Mucosa of descending colon (tissue), 3 donors: ENCODE measurements at regions not wholly inside any gene's neighbourhood (a gene's known extent, or its start where the extent isn't known, plus 50 kb on each side); places are given as distances from the start of the nearest gene placed in this dataset.

Experiments
- ATAC-seq: fragments of 200-7000 bp; cut with Tn5 transposase; one replicate; pipeline ENCODE4 v1.9.1; 2020; ENCODE audit warnings: mild to moderate bottlenecking, moderate library complexity
- DNase-seq, 3 donors: peaks; one replicate each; pipeline ENCODE4 v3.0.0-alpha.2; 2020
- H3K36me3 ChIP-seq: fragments of 200-600 bp; one replicate; pipeline ENCODE4 v1.8.0; 2021; ENCODE audit warnings: low read depth, mild to moderate bottlenecking
- H3K4me1 ChIP-seq: fragments of 200-600 bp; one replicate; pipeline ENCODE4 v1.8.0; 2021; ENCODE audit warnings: low read depth, mild to moderate bottlenecking
- H3K4me3 ChIP-seq: fragments of 200-600 bp; one replicate; pipeline ENCODE4 v1.8.0; 2021; ENCODE audit warnings: mild to moderate bottlenecking
- H3K9me3 ChIP-seq: fragments of 200-600 bp; one replicate; pipeline ENCODE4 v1.8.0; 2021; ENCODE audit warnings: mild to moderate bottlenecking
- CTCF ChIP-seq: fragments of 200-600 bp; IDR thresholded peaks from one replicate; pipeline ENCODE4 v1.8.0; 2022; ENCODE audit warnings: antibody characterized with exemption, mild to moderate bottlenecking
- intact Hi-C, 2 donors: fragments of 100-400 bp; cut with DNase I in 1 of 2; cut with micrococcal nuclease in 1 of 2; formaldehyde crosslinking; loops; one replicate each; pipeline versions ENCODE4 v1.11.0 to v1.11.1; 2022; cut with DNase I, micrococcal nuclease
- donor health status: DM: no; HTN: no; CAD: no; lungs with moderate emphysema.
- donor health status: DM: no; HTN: no; CAD: no.
- donor health status: DM: no; HTN: yes; CAD: no.

GRCh38 chr18:24791751-24792545, 331.5 kb downstream of the HRH4 start:
- Histone ChIP-seq H3K36me3 (no peaks in the 10 kb centered on the region), H3K9me3 (no peaks in the 10 kb centered on the region), H3K4me3 (no peak overlapping the region), H3K4me1 (no peaks in the 10 kb centered on the region)
- no peak for TF ChIP-seq CTCF
- ATAC-seq (peak; percentile 51), DNase-seq (no peak)
- intact Hi-C loops: no loop called here

GRCh38 chr18:24793742-24794141, 333.3 kb downstream of the HRH4 start:
- no peak overlapping the region for H3K4me3 ChIP-seq
- no peaks in the 10 kb centered on the region for H3K4me1 ChIP-seq
- no peak for DNase-seq
- TF ChIP-seq CTCF: no peak
- no peaks in the 10 kb centered on the region for H3K36me3 ChIP-seq
- no peaks in the 10 kb centered on the region for H3K9me3 ChIP-seq
- no peak for ATAC-seq
- intact Hi-C loops: no loop called here

GRCh38 chr18:24795129-24795528, 334.7 kb downstream of the HRH4 start:
- Histone ChIP-seq H3K4me1 (no peaks in the 10 kb centered on the region), H3K9me3 (no peaks in the 10 kb centered on the region), H3K4me3 (no peak overlapping the region), H3K36me3 (no peaks in the 10 kb centered on the region)
- no peak for TF ChIP-seq CTCF
- DNase-seq (no peak), ATAC-seq (no peak)
- intact Hi-C loops: no loop called here

GRCh38 chr18:24797981-24798380, 337.5 kb downstream of the HRH4 start:
- no peak for TF ChIP-seq CTCF
- H3K4me3 ChIP-seq: no peak overlapping the region
- no peaks in the 10 kb centered on the region for H3K36me3 ChIP-seq
- no peaks in the 10 kb centered on the region for H3K9me3 ChIP-seq
- no peak for DNase-seq
- ATAC-seq: no peak
- H3K4me1 ChIP-seq: no peaks in the 10 kb centered on the region
- intact Hi-C loops: no loop called here

GRCh38 chr18:24799176-24799575, 338.7 kb downstream of the HRH4 start:
- Histone ChIP-seq H3K36me3 (no peaks in the 10 kb centered on the region), H3K4me3 (no peak overlapping the region), H3K4me1 (no peaks in the 10 kb centered on the region), H3K9me3 (no peaks in the 10 kb centered on the region)
- intact Hi-C loops: no loop called here
- no peak for DNase-seq
- peak; percentile 55 for ATAC-seq
- TF ChIP-seq CTCF: no peak

GRCh38 chr18:24799720-24800119, 339.3 kb downstream of the HRH4 start:
- Histone ChIP-seq H3K4me1 (no peaks in the 10 kb centered on the region), H3K36me3 (no peaks in the 10 kb centered on the region), H3K9me3 (no peaks in the 10 kb centered on the region), H3K4me3 (no peak overlapping the region)
- DNase-seq (peak in 1 of 3 donors; percentile 27), ATAC-seq (peak; percentile 74)
- intact Hi-C loops: no loop called here
- TF ChIP-seq CTCF: no peak
